ENCODE measurements at regions not wholly inside any gene's neighbourhood (a gene's known extent, or its start where the extent isn't known, plus 50 kb on each side); places are given as distances from the start of the nearest gene placed in this dataset.

- Mint-ChIP-seq H3K36me3 (ENCODE audit: low read depth) (no peaks in the 10 kb centered on the region), H3K4me3 (no peak overlapping the region), H3K27ac (no peak overlapping the region), H3K4me1 (ENCODE audit: low read depth) (no peaks in the 10 kb centered on the region), H3K27me3 (no peaks in the 10 kb centered on the region), H3K9me3 (peaks cover 4% of the 10 kb centered on the region)
- intact Hi-C loops (cut with DNase I, micrococcal nuclease) = no loop called here
- no peak overlapping the region for H3K27ac ChIP-seq (ENCODE audit: low read depth in 1 of 2, low read length in 2 of 2)
- ATAC-seq (ENCODE audit: poor library complexity) (no peak), DNase-seq (no peak)
- peaks cover 0 to 14% of the 10 kb centered on the region in 2 experiments for H3K9me3 ChIP-seq (ENCODE audit: control insufficient read depth in 1 of 2, insufficient read depth in 1 of 2, low read length in 2 of 2)
- H3K4me1 ChIP-seq (ENCODE audit: insufficient read depth, low read length) = no peaks in the 10 kb centered on the region
- CTCF ChIA-PET = no interaction called here
- H3K36me3 ChIP-seq (ENCODE audit: insufficient read depth, low read length) = no peaks in the 10 kb centered on the region
- TF ChIP-seq, protein P1, sequence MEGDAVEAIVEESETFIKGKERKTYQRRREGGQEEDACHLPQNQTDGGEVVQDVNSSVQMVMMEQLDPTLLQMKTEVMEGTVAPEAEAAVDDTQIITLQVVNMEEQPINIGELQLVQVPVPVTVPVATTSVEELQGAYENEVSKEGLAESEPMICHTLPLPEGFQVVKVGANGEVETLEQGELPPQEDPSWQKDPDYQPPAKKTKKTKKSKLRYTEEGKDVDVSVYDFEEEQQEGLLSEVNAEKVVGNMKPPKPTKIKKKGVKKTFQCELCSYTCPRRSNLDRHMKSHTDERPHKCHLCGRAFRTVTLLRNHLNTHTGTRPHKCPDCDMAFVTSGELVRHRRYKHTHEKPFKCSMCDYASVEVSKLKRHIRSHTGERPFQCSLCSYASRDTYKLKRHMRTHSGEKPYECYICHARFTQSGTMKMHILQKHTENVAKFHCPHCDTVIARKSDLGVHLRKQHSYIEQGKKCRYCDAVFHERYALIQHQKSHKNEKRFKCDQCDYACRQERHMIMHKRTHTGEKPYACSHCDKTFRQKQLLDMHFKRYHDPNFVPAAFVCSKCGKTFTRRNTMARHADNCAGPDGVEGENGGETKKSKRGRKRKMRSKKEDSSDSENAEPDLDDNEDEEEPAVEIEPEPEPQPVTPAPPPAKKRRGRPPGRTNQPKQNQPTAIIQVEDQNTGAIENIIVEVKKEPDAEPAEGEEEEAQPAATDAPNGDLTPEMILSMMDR (IDR thresholded peaks at IDR 0.05) = no peak
- H3K27me3 ChIP-seq (ENCODE audit: control insufficient read depth in 1 of 2, insufficient read depth in 2 of 2, low read length in 2 of 2) = no peaks in the 10 kb centered on the region
- POLR2A ChIA-PET = no interaction called here
- no peak overlapping the region for H3K4me3 ChIP-seq (ENCODE audit: low read length)
Measured at GRCh38 chr2:103496850-103497249, 735.0 kb downstream of the TMEM182 start.

GRCh38 chr2:103506812-103507211 is 745.0 kb downstream of the TMEM182 start:
- no peaks in the 10 kb centered on the region for H3K4me1 ChIP-seq (ENCODE audit: insufficient read depth, low read length)
- intact Hi-C loops (cut with DNase I, micrococcal nuclease) = no loop called here
- no peak overlapping the region for H3K27ac ChIP-seq (ENCODE audit: low read depth in 1 of 2, low read length in 2 of 2)
- no peak for DNase-seq
- Mint-ChIP-seq H3K4me3 (no peak overlapping the region), H3K27ac (no peak overlapping the region), H3K4me1 (ENCODE audit: low read depth) (no peaks in the 10 kb centered on the region), H3K27me3 (no peaks in the 10 kb centered on the region), H3K36me3 (ENCODE audit: low read depth) (no peaks in the 10 kb centered on the region), H3K9me3 (peaks cover 14% of the 10 kb centered on the region)
- H3K9me3 ChIP-seq (ENCODE audit: control insufficient read depth in 1 of 2, insufficient read depth in 1 of 2, low read length in 2 of 2) = no peaks in the 10 kb centered on the region
- H3K4me3 ChIP-seq (ENCODE audit: low read length) = no peak overlapping the region
- POLR2A ChIA-PET = no interaction called here
- no peak for ATAC-seq (ENCODE audit: poor library complexity)
- TF ChIP-seq, protein P1 (IDR thresholded peaks at IDR 0.05) = no peak
- H3K36me3 ChIP-seq (ENCODE audit: insufficient read depth, low read length) = no peaks in the 10 kb centered on the region
- CTCF ChIA-PET = no interaction called here
- H3K27me3 ChIP-seq (ENCODE audit: control insufficient read depth in 1 of 2, insufficient read depth in 2 of 2, low read length in 2 of 2) = no peaks in the 10 kb centered on the region

DNA sequence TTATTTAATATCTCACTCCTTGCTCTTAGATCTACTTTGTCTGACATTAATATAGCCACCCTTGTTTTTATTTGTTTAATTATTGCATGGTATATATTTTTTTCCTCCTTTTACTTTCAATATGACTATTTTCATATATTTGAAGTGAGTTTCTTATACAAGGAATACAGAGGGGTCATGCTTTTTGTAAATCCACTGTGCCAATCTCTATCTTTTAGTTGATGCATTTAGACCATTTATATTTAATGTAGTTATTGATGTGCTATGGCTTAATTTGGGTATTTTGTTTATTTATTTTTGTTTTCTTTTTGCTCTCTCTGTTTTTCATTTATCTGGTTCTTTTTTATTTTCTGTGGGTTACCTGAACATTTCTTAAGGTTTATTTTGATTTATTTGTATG is 750.6 kb downstream of the TMEM182 start:
- H3K4me1 ChIP-seq (ENCODE audit: insufficient read depth, low read length) = no peaks in the 10 kb centered on the region
- Mint-ChIP-seq H3K4me1 (ENCODE audit: low read depth) (no peaks in the 10 kb centered on the region), H3K4me3 (no peak overlapping the region), H3K36me3 (ENCODE audit: low read depth) (no peaks in the 10 kb centered on the region), H3K27ac (no peak overlapping the region), H3K27me3 (no peaks in the 10 kb centered on the region), H3K9me3 (peaks cover 4% of the 10 kb centered on the region)
- DNase-seq (no peak), ATAC-seq (ENCODE audit: poor library complexity) (no peak)
- H3K27me3 ChIP-seq (ENCODE audit: control insufficient read depth in 1 of 2, insufficient read depth in 2 of 2, low read length in 2 of 2) = no peaks in the 10 kb centered on the region
- H3K36me3 ChIP-seq (ENCODE audit: insufficient read depth, low read length) = no peaks in the 10 kb centered on the region
- POLR2A ChIA-PET = no interaction called here
- TF ChIP-seq, protein P1 (IDR thresholded peaks at IDR 0.05) = no peak
- intact Hi-C loops (cut with DNase I, micrococcal nuclease) = no loop called here
- no peak overlapping the region for H3K27ac ChIP-seq (ENCODE audit: low read depth in 1 of 2, low read length in 2 of 2)
- CTCF ChIA-PET = no interaction called here
- H3K4me3 ChIP-seq (ENCODE audit: low read length) = no peak overlapping the region
- no peaks in the 10 kb centered on the region for H3K9me3 ChIP-seq (ENCODE audit: control insufficient read depth in 1 of 2, insufficient read depth in 1 of 2, low read length in 2 of 2)

All from CD4-positive, alpha-beta T cell (primary cell).